BLaER1 treated with 17β-estradiol and CSF1 and Interleukin-3, amounts not matched to agents 10 nM and 100 nM (cell line): ENCODE measurements at regions not wholly inside any gene's neighbourhood (a gene's known extent, or its start where the extent isn't known, plus 50 kb on each side); places are given as distances from the start of the nearest gene placed in this dataset.

Source experiments
- H3K27ac ChIP-seq, 11 experiments: shearing (Covaris generic); formaldehyde crosslinking; 2 replicates each; pipeline ENCODE4 v1.8.1; 2022
- H3K27me3 ChIP-seq, 11 experiments: shearing (Covaris generic); formaldehyde crosslinking; 2 replicates each; pipeline ENCODE4 v1.8.1; 2022
- H3K36me3 ChIP-seq, 11 experiments: shearing (Covaris generic); formaldehyde crosslinking; 2 replicates each; pipeline ENCODE4 v1.8.1; 2022
- H3K4me1 ChIP-seq, 10 experiments: shearing (Covaris generic); formaldehyde crosslinking; 2 replicates each; pipeline ENCODE4 v1.8.1; 2022
- H3K4me2 ChIP-seq, 11 experiments: shearing (Covaris generic); formaldehyde crosslinking; 2 replicates each; pipeline ENCODE4 v1.8.1; 2022
- H3K4me3 ChIP-seq, 10 experiments: shearing (Covaris generic); formaldehyde crosslinking; 2 replicates each; pipeline ENCODE4 v1.8.1; 2022
- H3K9ac ChIP-seq, 11 experiments: shearing (Covaris generic); formaldehyde crosslinking; 2 replicates each; pipeline ENCODE4 v1.8.1; 2022
- H3K9me3 ChIP-seq, 11 experiments: shearing (Covaris generic); formaldehyde crosslinking; replicated peaks in 1 of 11; 2 replicates each; pipeline ENCODE4 v1.8.1; 2022
- H4K20me1 ChIP-seq, 11 experiments: shearing (Covaris generic); formaldehyde crosslinking; 2 replicates each; pipeline ENCODE4 v1.8.1; 2022
- Cebpa-rat ChIP-seq, 11 experiments: shearing (Covaris generic); IDR thresholded peaks; 2 replicates each; pipeline ENCODE4 v1.8.1; 2022

DNA sequence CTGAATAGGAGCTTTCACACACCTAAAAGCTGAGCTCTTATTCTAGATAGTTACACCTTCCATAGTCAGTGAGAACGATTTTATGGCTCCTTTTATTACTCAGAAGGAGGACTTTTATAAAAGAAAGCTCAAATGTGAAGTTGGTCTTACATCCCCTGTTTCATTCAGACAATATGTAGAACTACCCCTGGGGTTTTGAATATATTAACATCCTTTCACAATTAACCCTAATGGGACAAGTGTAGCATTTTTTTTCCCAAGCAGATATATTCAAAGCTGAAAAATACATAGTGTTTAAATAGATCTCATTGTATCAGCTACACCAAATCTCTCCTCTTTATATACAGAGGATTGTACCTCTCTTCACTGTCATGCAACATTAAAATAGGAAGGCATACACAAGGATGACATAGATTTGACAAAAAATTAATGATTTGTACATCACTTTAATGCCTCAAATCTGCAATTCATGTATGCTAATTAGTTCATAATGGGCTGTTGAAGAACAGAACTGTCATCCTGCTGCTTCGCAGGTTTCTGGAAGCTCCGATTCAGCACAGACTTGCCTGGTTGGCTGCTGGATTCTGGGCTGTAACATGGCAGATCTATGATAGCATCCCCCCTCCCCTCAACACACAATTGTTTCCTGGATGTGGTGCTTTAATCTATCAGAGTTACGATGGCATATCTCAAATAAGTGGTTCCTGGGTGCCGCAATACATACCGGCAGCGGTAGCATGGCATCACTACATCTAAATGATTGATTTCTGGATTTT, 129.7 kb upstream of the PARD3B start:
- no peaks in the 10 kb centered on the region for H3K27me3 ChIP-seq
- H3K9ac ChIP-seq, result no peak overlapping the region
- TF ChIP-seq Cebpa-rat (IDR thresholded peaks at IDR 0.05), result no peak
- no peaks in the 10 kb centered on the region for H3K4me1 ChIP-seq
- no peak overlapping the region for H3K27ac ChIP-seq
- no peaks in the 10 kb centered on the region for H4K20me1 ChIP-seq
- H3K4me3 ChIP-seq, result no peak overlapping the region
- peaks cover 30 to 39% (median 31%) of the 10 kb centered on the region in 11 experiments for H3K9me3 ChIP-seq
- H3K4me2 ChIP-seq, result no peak overlapping the region
- H3K36me3 ChIP-seq, result no peaks in the 10 kb centered on the region; a peak in 2 of 22 replicates

DNA sequence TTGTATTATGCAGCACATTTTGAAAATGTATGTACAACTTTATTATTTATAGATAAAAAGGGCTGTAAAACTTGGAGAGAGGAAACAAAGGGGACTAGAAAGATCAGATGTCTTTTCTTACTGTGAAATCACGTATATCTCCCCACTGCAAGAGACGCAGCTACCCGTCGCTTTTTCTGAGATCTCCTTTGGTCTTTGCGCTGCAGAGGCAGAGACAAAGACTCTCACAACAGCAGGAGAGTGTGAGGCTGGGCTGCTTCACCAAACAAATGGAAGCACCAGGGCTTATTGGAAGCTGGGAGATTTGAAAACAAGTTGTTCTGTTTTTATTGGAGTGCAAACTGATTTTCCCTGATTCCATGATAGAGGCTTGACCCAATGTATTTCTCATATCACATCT, 129.0 kb upstream of the PARD3B start:
- no peak overlapping the region for H3K4me2 ChIP-seq
- no peak overlapping the region for H3K27ac ChIP-seq
- H3K4me1 ChIP-seq, result no peaks in the 10 kb centered on the region
- H3K4me3 ChIP-seq, result no peak overlapping the region
- H4K20me1 ChIP-seq, result no peaks in the 10 kb centered on the region
- H3K36me3 ChIP-seq, result no peaks in the 10 kb centered on the region; a peak in 2 of 22 replicates
- TF ChIP-seq Cebpa-rat (IDR thresholded peaks at IDR 0.05), result no peak
- H3K9me3 ChIP-seq, result peaks cover 30 to 36% (median 31%) of the 10 kb centered on the region in 11 experiments
- no peak overlapping the region for H3K9ac ChIP-seq
- H3K27me3 ChIP-seq, result no peaks in the 10 kb centered on the region

DNA sequence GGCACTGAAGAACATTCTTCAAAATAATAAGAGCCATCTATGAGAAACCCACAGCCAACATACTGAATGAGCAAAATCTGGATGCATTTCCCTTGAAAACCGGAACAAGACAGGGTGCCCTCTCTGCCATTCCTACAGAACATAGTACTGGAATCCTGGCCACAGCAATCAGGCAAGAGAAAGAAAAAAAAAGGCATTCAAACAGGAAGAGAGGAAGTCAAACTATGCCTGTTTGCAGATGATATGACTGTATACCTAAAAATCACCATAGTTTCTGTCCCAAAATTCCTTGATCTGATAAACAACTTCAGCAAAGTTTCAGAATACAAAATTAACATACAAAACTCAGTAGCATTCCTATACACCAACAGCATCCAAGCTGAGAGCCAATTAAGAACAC, 119.5 kb upstream of the PARD3B start:
- Histone ChIP-seq H3K4me2 (no peak overlapping the region), H3K4me1 (no peaks in the 10 kb centered on the region)
- no peak for TF ChIP-seq Cebpa-rat (IDR thresholded peaks at IDR 0.05)

DNA sequence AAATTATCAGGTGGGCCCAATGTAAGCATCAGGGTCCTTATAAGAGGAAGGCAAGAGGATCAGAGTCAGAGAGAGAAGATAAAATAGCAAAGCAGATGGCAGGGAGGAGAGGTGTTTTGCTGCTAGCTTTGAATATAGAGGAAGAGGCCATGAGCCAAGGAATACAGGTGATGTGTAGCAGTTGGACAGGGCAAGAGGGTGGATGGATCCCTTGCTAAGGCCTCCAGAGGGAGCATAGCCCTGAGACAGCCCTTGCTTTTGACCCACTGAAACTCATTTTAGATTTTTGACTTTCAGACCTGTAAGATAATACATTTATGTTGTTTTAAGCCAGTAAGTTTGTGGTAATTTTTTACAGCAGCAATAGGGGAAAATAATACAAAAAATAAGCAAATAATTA, 116.6 kb upstream of the PARD3B start:
- Histone ChIP-seq H3K9me3 (peaks cover 17 to 26% (median 22%) of the 10 kb centered on the region in 11 experiments; a peak in 21 of 22 replicates), H3K36me3 (no peaks in the 10 kb centered on the region), H3K27ac (no peak overlapping the region), H3K9ac (no peak overlapping the region), H3K4me2 (no peak overlapping the region), H3K27me3 (no peaks in the 10 kb centered on the region), H3K4me1 (no peaks in the 10 kb centered on the region), H4K20me1 (no peaks in the 10 kb centered on the region), H3K4me3 (no peak overlapping the region)
- no peak for TF ChIP-seq Cebpa-rat (IDR thresholded peaks at IDR 0.05)

More for the DNA sequence above, 119.5 kb upstream of the PARD3B start:
- Histone ChIP-seq H4K20me1 (no peaks in the 10 kb centered on the region), H3K4me3 (no peak overlapping the region), H3K9me3 (peaks cover 10 to 19% (median 16%) of the 10 kb centered on the region in 11 experiments; a peak in 17 of 22 replicates), H3K9ac (no peak overlapping the region), H3K36me3 (no peaks in the 10 kb centered on the region), H3K27me3 (no peaks in the 10 kb centered on the region), H3K27ac (no peak overlapping the region)

DNA sequence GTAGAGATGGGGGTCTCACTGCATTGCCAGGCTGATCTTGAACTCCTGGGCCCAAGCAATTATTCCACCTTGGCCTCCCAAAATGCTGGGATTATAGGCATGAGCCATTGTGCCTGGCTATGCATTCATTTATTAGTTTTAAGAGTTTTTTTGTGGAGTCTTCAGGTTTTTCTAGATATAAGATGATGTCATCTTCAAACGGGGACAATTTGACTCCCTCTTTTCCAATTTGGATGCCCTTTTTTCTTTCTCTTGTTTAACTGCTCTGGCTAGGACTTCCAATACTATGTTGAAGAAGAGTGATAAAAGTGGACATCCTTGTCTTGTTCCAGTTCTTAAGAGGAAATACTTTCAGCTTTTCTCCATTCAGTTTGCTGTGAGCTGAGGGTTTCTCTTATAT, 113.7 kb upstream of the PARD3B start:
- no peaks in the 10 kb centered on the region for H3K4me1 ChIP-seq
- H3K4me3 ChIP-seq, result no peak overlapping the region
- H3K4me2 ChIP-seq, result no peak overlapping the region
- no peak for TF ChIP-seq Cebpa-rat (IDR thresholded peaks at IDR 0.05)
- H4K20me1 ChIP-seq, result no peaks in the 10 kb centered on the region
- no peak overlapping the region for H3K27ac ChIP-seq
- peaks cover 14 to 23% (median 20%) of the 10 kb centered on the region in 11 experiments; a peak in 21 of 22 replicates for H3K9me3 ChIP-seq
- H3K27me3 ChIP-seq, result no peaks in the 10 kb centered on the region
- H3K9ac ChIP-seq, result no peak overlapping the region
- no peaks in the 10 kb centered on the region for H3K36me3 ChIP-seq

DNA sequence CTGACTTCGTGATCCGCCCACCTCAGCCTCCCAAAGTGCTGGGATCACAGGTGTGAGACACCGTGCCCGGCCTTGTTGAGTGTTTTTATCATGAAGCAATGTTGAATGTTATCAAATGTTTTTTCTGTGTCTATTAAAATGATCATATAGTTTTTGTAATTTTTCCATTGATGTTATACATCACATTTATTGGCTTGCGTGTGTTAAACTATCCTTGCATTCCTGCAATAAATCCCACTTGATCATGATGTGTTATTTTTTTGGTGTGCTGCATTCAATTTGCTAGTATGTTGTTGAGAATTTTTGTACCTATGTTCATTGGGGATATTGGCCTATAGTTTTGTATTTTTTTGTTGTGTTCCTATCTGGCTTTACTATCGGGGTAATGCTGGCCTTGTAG, 113.1 kb upstream of the PARD3B start:
- no peaks in the 10 kb centered on the region for H4K20me1 ChIP-seq
- no peaks in the 10 kb centered on the region for H3K27me3 ChIP-seq

DNA sequence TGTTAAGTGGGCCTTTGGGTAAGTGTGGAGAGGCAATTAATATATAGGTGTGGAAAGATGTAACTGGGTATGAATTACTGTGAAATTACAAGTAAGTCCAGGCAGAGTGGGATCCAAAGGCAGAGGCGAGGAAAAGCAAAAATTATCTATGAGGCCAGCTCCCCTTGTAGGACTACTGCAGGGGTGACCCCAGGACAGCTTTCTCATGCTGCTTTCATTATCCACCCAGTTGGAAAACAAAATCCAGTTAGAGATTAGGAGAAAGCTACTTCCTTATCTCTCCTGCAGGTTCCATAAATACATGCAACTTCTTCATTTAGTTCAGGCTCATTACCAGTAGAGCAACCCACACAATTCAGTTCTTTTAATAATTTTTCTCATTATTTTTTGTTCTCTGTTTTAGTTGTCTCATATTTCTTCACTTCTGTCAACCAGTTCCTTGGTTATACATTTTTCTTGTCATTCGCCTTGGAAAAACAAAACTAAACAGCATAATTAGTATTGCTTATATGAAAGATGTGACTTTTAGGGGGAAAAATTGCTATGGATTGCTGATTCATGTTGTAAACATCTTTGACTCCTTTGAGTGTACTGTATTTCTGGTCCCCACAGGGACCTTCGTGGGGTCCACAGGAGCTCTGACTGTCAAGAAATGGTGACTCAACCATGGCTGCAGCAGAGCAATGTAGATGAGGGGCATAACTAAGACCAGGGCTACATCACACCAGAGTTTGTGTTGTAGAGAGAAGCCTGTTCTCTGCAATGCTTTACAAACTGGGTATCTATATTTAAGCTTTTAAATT, 110.4 kb upstream of the PARD3B start:
- Histone ChIP-seq H3K27ac (no peak overlapping the region), H3K36me3 (no peaks in the 10 kb centered on the region), H3K27me3 (no peaks in the 10 kb centered on the region), H3K9ac (no peak overlapping the region), H3K4me1 (no peaks in the 10 kb centered on the region), H3K4me2 (no peak overlapping the region), H3K9me3 (peaks cover 14 to 23% (median 20%) of the 10 kb centered on the region in 11 experiments; a peak in 21 of 22 replicates), H4K20me1 (no peaks in the 10 kb centered on the region), H3K4me3 (no peak overlapping the region)
- no peak for TF ChIP-seq Cebpa-rat (IDR thresholded peaks at IDR 0.05)

More for the DNA sequence above, 113.1 kb upstream of the PARD3B start:
- no peak overlapping the region for H3K4me3 ChIP-seq
- H3K27ac ChIP-seq, result no peak overlapping the region
- H3K4me1 ChIP-seq, result no peaks in the 10 kb centered on the region
- peaks cover 14 to 23% (median 20%) of the 10 kb centered on the region in 11 experiments; a peak in 21 of 22 replicates for H3K9me3 ChIP-seq
- no peak overlapping the region for H3K9ac ChIP-seq
- no peak overlapping the region for H3K4me2 ChIP-seq
- H3K36me3 ChIP-seq, result no peaks in the 10 kb centered on the region
- TF ChIP-seq Cebpa-rat (IDR thresholded peaks at IDR 0.05), result no peak

DNA sequence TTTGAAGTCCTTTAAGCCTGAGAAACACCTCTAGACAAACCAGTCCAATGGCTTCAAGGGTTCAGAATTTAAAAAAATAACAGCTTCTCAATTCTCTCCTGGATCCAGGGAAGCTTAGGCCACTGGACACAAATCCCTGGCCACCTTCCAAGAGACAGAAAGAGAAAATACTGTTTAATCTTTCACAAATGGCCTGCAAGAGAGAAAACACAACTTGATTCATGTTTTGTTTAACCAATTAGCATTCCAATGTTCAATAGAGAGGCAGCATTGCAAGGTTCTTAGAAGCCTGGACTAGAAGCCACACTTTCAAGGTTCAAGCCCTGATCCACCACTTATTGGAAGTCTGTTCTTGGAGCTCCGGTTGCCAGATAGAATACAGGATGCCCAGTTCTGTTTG, 109.0 kb upstream of the PARD3B start:
- TF ChIP-seq Cebpa-rat (IDR thresholded peaks at IDR 0.05), result no peak
- Histone ChIP-seq H3K4me3 (no peak overlapping the region), H3K36me3 (no peaks in the 10 kb centered on the region), H3K4me2 (no peak overlapping the region), H3K4me1 (no peaks in the 10 kb centered on the region), H3K9ac (no peak overlapping the region), H3K9me3 (peaks cover 14 to 23% (median 20%) of the 10 kb centered on the region in 11 experiments; a peak in 21 of 22 replicates), H3K27me3 (no peaks in the 10 kb centered on the region), H3K27ac (no peak overlapping the region), H4K20me1 (no peaks in the 10 kb centered on the region)

DNA sequence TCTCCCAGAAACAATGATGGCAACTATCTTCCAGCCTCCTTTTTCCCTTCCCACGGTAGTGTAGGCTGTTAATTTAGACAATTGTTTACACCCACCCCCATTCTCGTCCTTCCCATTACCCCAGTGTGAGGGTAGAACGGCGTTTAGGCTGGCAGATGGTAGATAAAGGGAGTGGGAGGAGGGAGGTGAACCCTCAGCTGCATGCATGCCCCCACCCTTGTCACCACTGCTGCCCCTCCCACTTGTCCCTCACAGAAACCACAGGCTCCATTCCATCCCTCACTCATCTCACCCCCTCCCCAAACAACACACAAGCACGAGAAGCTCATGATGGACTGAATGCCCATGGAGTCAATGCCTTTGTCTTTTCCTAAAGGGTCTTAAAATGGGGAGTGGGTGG, 107.9 kb upstream of the PARD3B start:
- H3K9ac ChIP-seq, result no peak overlapping the region
- peaks cover 6 to 13% (median 9%) of the 10 kb centered on the region in 11 experiments; a peak in 18 of 22 replicates for H3K9me3 ChIP-seq
- TF ChIP-seq Cebpa-rat (IDR thresholded peaks at IDR 0.05), result no peak
- H3K4me3 ChIP-seq, result no peak overlapping the region
- no peaks in the 10 kb centered on the region for H3K4me1 ChIP-seq
- no peaks in the 10 kb centered on the region for H3K27me3 ChIP-seq
- H3K27ac ChIP-seq, result no peak overlapping the region
- H3K4me2 ChIP-seq, result no peak overlapping the region
- no peaks in the 10 kb centered on the region for H3K36me3 ChIP-seq
- H4K20me1 ChIP-seq, result no peaks in the 10 kb centered on the region
